ENCODE measurements at regions not wholly inside any gene's neighbourhood (a gene's known extent, or its start where the extent isn't known, plus 50 kb on each side); places are given as distances from the start of the nearest gene placed in this dataset.
"Not testable (repeated sequence)": the region's sequence is repeated elsewhere in the genome, so short reads cannot be mapped to it uniquely, and the experiment has no call there.

- no peak for DNase-seq
Observed at GRCh38 chr1:222229672-222230312, 318.1 kb downstream of the HHIPL2 start.

DNA sequence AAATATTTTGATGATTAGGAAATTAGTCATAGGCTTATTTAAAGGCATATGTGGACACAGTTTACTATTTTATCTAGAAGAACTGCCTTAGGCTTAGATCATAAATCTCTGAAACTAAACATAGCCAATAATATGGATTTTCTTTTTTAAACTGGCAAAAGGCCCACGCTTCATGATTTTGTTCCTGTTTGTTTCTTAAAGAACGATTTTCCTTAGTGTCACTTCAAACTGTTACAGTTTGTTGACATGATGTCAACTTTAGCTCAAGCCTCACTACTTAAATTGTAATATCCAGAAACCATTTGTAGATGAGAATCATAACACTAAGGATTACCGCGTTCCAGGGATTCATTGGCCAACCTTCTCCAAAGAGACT lies 322.6 kb downstream of the HHIPL2 start:
- no peak for DNase-seq

- no peak for DNase-seq
Observed at GRCh38 chr1:222224636-222225315, 323.1 kb downstream of the HHIPL2 start.

GRCh38 chr1:222224156-222224555 lies 323.7 kb downstream of the HHIPL2 start:
- DNase-seq, result no peak

DNA sequence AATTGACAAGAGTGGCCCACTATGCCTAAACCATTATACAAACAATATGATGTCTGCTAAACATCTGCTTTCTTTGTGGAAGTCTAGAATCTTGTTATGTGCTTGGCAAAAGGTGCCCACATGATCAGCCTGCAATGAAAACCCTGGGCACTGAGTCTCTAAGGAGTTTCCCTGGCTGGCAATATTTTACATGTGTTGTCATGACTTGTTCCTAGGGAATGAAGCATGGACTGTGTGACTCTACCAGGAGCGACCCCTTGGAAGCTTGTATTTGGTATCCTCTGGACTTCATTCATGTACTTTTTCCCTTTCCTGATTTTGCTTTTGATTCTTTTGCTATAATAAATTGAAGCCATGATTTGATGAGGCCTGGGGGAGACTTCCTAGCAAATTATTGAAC lies 324.9 kb downstream of the HHIPL2 start:
- DNase-seq, result no peak

GRCh38 chr1:222216255-222216754 lies 331.6 kb downstream of the HHIPL2 start:
- no peak for DNase-seq

DNA sequence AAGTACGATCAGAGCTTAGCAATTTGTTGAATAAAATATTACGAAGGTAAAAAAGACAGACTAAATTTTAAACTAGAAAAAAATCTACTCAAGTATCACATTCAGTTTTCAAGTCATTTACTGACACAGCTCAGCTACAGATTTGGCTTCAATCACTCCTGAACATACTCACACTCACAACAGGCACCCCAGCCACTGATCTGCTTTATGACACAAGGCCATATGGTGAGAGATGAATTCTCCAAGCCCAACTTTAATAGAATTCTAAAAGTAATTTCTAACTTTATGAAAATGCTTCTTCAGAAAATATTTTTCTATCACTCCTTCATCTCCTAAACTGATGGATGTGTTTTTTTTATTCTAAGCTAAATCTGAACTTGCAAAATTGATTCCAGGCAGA lies 337.1 kb downstream of the HHIPL2 start:
- DNase-seq, result no peak

DNA sequence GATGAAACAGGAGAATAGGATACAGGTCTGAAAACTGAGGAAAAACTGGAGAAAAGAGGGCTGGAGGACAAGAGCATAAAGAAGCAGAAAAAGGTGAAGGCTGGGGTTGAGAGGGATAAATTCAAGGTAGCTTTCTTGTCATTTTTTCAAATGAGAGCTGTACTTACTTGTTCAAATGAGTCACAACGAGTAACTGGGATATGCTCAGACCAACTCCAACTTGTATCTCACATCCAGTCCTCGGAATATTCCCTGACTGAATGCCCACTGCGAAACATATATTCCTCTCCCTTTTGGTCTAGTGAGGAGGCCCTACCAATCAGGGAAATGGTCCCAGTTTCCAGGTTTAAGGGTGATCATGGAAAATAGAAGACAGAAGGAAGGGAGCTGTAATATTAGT lies 343.4 kb downstream of the HHIPL2 start:
- DNase-seq, result no peak

GRCh38 chr1:222202831-222203230 lies 345.1 kb downstream of the HHIPL2 start:
- no peak for DNase-seq

DNA sequence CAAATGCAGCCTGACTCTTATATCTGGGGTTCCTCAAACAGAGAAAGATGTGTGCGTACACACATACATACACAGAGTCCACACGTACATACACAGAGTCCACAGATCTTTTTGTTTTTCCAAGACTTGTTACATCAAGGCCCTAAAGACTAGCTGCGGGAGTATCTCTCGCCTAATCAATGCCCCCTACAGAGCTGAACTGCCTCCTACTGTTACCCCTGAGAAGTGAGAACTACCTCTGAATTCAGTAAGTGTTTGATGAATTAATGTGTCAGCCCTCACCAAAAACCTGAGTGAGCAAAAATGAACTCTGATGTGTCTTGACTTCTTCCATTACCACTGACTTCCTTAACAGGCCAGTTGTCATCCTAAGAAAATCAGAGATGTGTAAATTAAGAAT lies 351.2 kb downstream of the HHIPL2 start:
- DNase-seq, result no peak

DNA sequence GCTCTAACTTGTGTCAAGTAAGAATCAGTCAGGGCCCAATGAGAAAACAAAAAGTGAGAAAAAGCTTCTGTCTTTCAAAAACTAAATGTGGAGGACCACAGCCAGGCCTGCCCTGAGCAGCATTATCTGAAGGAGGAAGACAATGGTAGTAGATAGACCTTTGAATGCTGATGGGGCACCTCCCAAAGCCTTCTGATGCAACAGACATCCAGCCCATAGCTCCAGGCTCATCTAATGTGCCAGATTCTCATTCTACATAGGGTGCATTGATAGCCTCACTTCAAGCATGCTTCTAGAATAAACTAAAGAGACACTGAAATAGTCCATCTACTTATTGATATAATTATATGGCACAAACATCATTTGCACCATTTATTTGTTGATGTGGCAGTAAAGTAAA lies 351.6 kb downstream of the HHIPL2 start:
- DNase-seq, result no peak

- DNase-seq, result peak; percentile 18
Observed at GRCh38 chr1:222195857-222196256, 352.0 kb downstream of the HHIPL2 start.

GRCh38 chr1:222189218-222189617 lies 358.7 kb downstream of the HHIPL2 start:
- DNase-seq, result no peak

- DNase-seq, result no peak
Observed at GRCh38 chr1:222187566-222188332, 360.2 kb downstream of the HHIPL2 start.

GRCh38 chr1:222182641-222183040 lies 365.3 kb downstream of the HHIPL2 start:
- DNase-seq, result no peak

DNA sequence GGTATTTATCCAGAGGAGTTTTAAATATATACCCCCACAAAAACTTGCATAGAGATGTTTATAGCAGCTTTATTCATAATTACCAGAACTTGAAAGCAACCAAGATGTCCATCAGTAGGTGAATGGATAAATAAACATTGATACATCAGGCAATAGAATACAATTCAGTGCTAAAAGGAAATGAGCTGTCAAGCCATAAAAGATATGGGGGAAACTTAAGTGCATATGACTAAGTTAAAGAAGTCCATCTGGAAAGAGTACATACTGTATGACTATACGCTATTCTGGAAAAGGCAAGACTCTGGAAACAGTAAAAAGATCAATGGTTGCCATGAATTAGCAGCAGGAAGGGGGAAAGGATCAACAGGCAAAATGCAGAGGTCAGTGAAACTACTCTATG lies 366.7 kb downstream of the HHIPL2 start:
- DNase-seq, result no peak

DNA sequence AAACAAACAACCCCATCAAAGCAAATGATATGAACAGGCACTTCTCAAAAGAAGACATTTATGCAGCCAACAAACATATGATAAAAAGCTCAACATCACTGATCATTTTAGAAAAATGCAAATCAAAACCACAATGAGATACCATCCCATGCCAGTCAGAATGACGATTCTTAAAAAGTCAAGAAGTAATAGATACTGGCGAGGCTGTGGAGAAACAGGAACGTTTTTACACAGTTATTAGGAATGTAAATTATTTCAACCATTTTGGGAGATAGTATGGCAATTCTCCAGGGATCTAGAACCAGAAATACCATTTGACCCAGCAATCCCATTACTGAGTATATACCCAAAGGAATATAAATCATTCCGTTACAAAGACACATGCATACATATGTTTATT lies 370.4 kb downstream of the HHIPL2 start:
- DNase-seq, result not testable (repeated sequence)

GRCh38 chr1:222171005-222171404 lies 376.9 kb downstream of the HHIPL2 start:
- peak; percentile 28 for DNase-seq

- no peak for DNase-seq
Observed at GRCh38 chr1:222168621-222169020, 379.3 kb downstream of the HHIPL2 start.

DNA sequence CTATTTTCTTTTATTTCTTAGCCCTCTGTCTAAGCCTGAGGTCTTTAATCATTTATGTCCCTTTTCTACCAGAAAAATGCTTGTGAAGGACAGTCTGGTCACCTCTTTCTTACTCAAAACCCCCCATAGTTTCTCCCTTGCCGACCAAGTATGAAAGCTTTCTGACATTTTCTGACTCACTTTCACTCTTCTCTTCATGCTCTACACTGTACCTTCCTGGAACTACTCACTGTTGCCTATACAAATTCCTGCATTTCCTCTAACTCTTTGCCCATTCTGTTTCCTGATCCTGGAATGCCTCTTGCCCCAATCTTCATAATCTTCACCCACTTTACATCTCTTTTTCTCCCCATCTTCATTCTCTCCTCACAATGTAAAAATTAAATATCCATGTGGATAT lies 380.0 kb downstream of the HHIPL2 start:
- no peak for DNase-seq

GRCh38 chr1:222167111-222167510 lies 380.8 kb downstream of the HHIPL2 start:
- peak; percentile 37 for DNase-seq

- DNase-seq, result no peak
Observed at GRCh38 chr1:222165629-222166028, 382.3 kb downstream of the HHIPL2 start.

DNA sequence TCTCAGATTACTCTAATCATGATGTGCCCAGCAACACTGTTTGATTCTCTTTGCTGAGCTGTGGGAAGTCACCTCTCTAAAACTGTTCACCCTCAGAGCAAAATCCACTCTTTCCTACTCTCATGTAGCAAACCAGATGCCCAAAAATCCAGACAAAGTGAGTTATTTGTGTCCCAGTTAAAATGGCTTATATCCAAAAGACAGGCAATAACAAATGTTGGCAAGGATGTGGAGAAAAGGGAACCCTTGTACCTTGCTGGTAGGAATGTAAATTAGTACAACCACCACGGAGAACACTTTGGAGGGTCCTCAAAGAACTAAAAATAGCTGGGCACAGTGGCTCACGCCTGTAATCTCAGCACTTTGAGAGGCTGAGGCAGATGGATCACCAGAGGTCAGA lies 384.0 kb downstream of the HHIPL2 start:
- no peak for DNase-seq

- DNase-seq, result no peak
Observed at GRCh38 chr1:222161676-222162075, 386.2 kb downstream of the HHIPL2 start.

Measured in activated CD4-positive, alpha-beta T cell treated with anti-CD3 and anti-CD28 coated beads, Interleukin-10, Interleukin-2, amounts not matched to agents 100 ng/mL and 50 ng/mL, durations not matched to agents 16 hours and 8 hours (primary cell).